ENCODE measurements at regions not wholly inside any gene's neighbourhood (a gene's known extent, or its start where the extent isn't known, plus 50 kb on each side); places are given as distances from the start of the nearest gene placed in this dataset.

GRCh38 chr12:88303335-88303734 is 161.2 kb downstream of the TMTC3 start:
- Mint-ChIP-seq H3K27ac (no peak overlapping the region), H3K9me3 (peaks cover 2% of the 10 kb centered on the region), H3K27me3 (no peaks in the 10 kb centered on the region), H3K4me1 (no peaks in the 10 kb centered on the region), H3K4me3 (no peak overlapping the region), H3K36me3 (ENCODE audit: low read depth) (no peaks in the 10 kb centered on the region)
- CTCF ChIA-PET, result no interaction called here
- no peak for DNase-seq
- TF ChIP-seq CTCF (IDR thresholded peaks at IDR 0.05), result no peak
- ATAC-seq (ENCODE audit: low read depth), result no peak
- POLR2A ChIA-PET, result no interaction called here
- intact Hi-C loops (cut with micrococcal nuclease), result no loop called here

GRCh38 chr12:88305254-88305890 is 163.3 kb downstream of the TMTC3 start:
- CTCF ChIA-PET, result no interaction called here

GRCh38 chr12:88306471-88307069 is 164.5 kb downstream of the TMTC3 start:
- no peak overlapping the region for H3K27ac Mint-ChIP-seq
- no peak for TF ChIP-seq CTCF (IDR thresholded peaks at IDR 0.05)
- ATAC-seq (ENCODE audit: low read depth) (no peak), DNase-seq (no peak)
- ChIA-PET CTCF (no interaction called here), POLR2A (no interaction called here)
- H3K4me1 Mint-ChIP-seq, result no peaks in the 10 kb centered on the region
- no peaks in the 10 kb centered on the region for H3K36me3 Mint-ChIP-seq (ENCODE audit: low read depth)
- H3K27me3 Mint-ChIP-seq, result no peaks in the 10 kb centered on the region
- intact Hi-C loops (cut with micrococcal nuclease), result no loop called here
- H3K9me3 Mint-ChIP-seq, result peaks cover 2% of the 10 kb centered on the region
- H3K4me3 Mint-ChIP-seq, result no peak overlapping the region

More at GRCh38 chr12:88305254-88305890, 163.3 kb downstream of the TMTC3 start:
- DNase-seq (no peak), ATAC-seq (ENCODE audit: low read depth) (no peak)
- intact Hi-C loops (cut with micrococcal nuclease), result no loop called here
- Mint-ChIP-seq H3K9me3 (peaks cover 2% of the 10 kb centered on the region), H3K27me3 (no peaks in the 10 kb centered on the region), H3K36me3 (ENCODE audit: low read depth) (no peaks in the 10 kb centered on the region), H3K4me3 (no peak overlapping the region), H3K27ac (no peak overlapping the region), H3K4me1 (no peaks in the 10 kb centered on the region)
- POLR2A ChIA-PET, result no interaction called here
- no peak for TF ChIP-seq CTCF (IDR thresholded peaks at IDR 0.05)

- no peak overlapping the region for H3K4me3 Mint-ChIP-seq
- H3K27ac Mint-ChIP-seq, result no peak overlapping the region
- no peak for DNase-seq
- no peak for ATAC-seq (ENCODE audit: low read depth)
- no peaks in the 10 kb centered on the region for H3K4me1 Mint-ChIP-seq
- ChIA-PET POLR2A (no interaction called here), CTCF (no interaction called here)
- intact Hi-C loops (cut with micrococcal nuclease), result no loop called here
- H3K36me3 Mint-ChIP-seq (ENCODE audit: low read depth), result no peaks in the 10 kb centered on the region
- H3K27me3 Mint-ChIP-seq, result no peaks in the 10 kb centered on the region
- H3K9me3 Mint-ChIP-seq, result peaks cover 2% of the 10 kb centered on the region
- TF ChIP-seq CTCF (IDR thresholded peaks at IDR 0.05), result no peak
Observed at GRCh38 chr12:88307961-88308360, 165.9 kb downstream of the TMTC3 start.

GRCh38 chr12:88308825-88309224 is 166.7 kb downstream of the TMTC3 start:
- H3K27me3 Mint-ChIP-seq, result no peaks in the 10 kb centered on the region
- ChIA-PET CTCF (no interaction called here), POLR2A (no interaction called here)
- ATAC-seq (ENCODE audit: low read depth), result no peak
- no peak overlapping the region for H3K4me3 Mint-ChIP-seq
- DNase-seq, result no peak
- intact Hi-C loops (cut with micrococcal nuclease), result no loop called here
- no peak for TF ChIP-seq CTCF (IDR thresholded peaks at IDR 0.05)
- no peak overlapping the region for H3K27ac Mint-ChIP-seq
- no peaks in the 10 kb centered on the region for H3K36me3 Mint-ChIP-seq (ENCODE audit: low read depth)
- peaks cover 2% of the 10 kb centered on the region for H3K9me3 Mint-ChIP-seq
- no peaks in the 10 kb centered on the region for H3K4me1 Mint-ChIP-seq
